ENCODE measurements at regions not wholly inside any gene's neighbourhood (a gene's known extent, or its start where the extent isn't known, plus 50 kb on each side); places are given as distances from the start of the nearest gene placed in this dataset.

DNA sequence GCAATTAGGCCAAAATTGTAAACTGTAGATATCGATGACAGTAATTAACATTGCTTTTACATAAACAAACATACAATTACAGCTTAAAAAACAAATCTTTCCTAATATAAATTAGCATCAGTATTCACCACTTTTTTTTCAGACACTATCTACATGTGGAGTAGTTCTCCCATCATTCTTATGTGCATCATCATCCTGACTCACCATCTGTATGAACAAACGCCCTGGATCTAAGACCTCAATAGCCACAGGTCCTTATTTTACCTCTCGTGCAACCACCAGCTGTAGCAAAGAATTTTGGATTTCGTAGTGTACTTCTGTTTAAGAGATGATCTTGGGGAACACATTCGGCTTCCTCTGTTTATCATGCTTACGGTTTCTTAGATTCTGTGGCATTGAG is 551.9 kb upstream of the KIRREL3 start:
- TF ChIP-seq CSDC2 (CRISPR knock-in tag; IDR thresholded peaks at IDR 0.05) = no peak
- no peak for TF ChIP-seq RARB (CRISPR knock-in tag; IDR thresholded peaks at IDR 0.05)
- TF ChIP-seq ZFP3 (CRISPR knock-in tag; IDR thresholded peaks at IDR 0.05) = no peak
- no peak for ATAC-seq

DNA sequence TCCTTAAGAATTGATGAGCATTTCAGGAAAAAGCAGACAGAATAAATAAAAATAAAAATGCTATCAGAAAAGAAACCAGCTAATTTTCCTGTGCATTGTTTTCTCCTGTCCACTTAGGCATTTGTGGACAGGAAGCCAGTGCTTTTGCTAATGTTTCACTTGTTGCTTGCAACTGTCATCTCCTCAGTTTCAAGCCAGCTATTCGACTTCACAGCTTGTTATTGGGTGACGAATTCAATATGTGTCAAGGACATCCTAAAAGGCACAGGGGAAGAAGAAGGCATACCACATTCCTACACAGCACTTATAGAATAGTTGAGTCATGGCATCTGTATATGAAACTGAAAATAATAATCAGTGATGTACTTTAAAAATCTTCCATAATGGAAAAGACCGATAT is 530.6 kb upstream of the KIRREL3 start:
- no peak for ATAC-seq
- TF ChIP-seq ZC3H10 (CRISPR knock-in tag; IDR thresholded peaks at IDR 0.05) (no peak), ZFP30 (CRISPR knock-in tag; IDR thresholded peaks at IDR 0.05) (no peak), RARB (CRISPR knock-in tag; IDR thresholded peaks at IDR 0.05) (no peak), ESRRG (CRISPR knock-in tag; IDR thresholded peaks at IDR 0.05) (no peak), OSR1 (CRISPR knock-in tag; IDR thresholded peaks at IDR 0.05) (no peak), CSDC2 (CRISPR knock-in tag; IDR thresholded peaks at IDR 0.05) (no peak), TCF4 (CRISPR knock-in tag; IDR thresholded peaks at IDR 0.05; ENCODE audit: borderline replicate concordance) (no peak), PPARA (CRISPR knock-in tag; IDR thresholded peaks at IDR 0.05; ENCODE audit: borderline replicate concordance) (no peak), ZNF8 (CRISPR knock-in tag; IDR thresholded peaks at IDR 0.05) (no peak), ISL1 (CRISPR knock-in tag; IDR thresholded peaks at IDR 0.05) (no peak), ARNTL (CRISPR knock-in tag; IDR thresholded peaks at IDR 0.05; ENCODE audit: borderline replicate concordance, low read depth) (no peak), GLIS3 (CRISPR knock-in tag; IDR thresholded peaks at IDR 0.05) (no peak), ZFP3 (CRISPR knock-in tag; IDR thresholded peaks at IDR 0.05) (no peak), ZNF70 (CRISPR knock-in tag; IDR thresholded peaks at IDR 0.05) (no peak), BACH2 (CRISPR knock-in tag; IDR thresholded peaks at IDR 0.05; ENCODE audit: borderline replicate concordance) (no peak)
- TF ChIP-seq, protein P1, sequence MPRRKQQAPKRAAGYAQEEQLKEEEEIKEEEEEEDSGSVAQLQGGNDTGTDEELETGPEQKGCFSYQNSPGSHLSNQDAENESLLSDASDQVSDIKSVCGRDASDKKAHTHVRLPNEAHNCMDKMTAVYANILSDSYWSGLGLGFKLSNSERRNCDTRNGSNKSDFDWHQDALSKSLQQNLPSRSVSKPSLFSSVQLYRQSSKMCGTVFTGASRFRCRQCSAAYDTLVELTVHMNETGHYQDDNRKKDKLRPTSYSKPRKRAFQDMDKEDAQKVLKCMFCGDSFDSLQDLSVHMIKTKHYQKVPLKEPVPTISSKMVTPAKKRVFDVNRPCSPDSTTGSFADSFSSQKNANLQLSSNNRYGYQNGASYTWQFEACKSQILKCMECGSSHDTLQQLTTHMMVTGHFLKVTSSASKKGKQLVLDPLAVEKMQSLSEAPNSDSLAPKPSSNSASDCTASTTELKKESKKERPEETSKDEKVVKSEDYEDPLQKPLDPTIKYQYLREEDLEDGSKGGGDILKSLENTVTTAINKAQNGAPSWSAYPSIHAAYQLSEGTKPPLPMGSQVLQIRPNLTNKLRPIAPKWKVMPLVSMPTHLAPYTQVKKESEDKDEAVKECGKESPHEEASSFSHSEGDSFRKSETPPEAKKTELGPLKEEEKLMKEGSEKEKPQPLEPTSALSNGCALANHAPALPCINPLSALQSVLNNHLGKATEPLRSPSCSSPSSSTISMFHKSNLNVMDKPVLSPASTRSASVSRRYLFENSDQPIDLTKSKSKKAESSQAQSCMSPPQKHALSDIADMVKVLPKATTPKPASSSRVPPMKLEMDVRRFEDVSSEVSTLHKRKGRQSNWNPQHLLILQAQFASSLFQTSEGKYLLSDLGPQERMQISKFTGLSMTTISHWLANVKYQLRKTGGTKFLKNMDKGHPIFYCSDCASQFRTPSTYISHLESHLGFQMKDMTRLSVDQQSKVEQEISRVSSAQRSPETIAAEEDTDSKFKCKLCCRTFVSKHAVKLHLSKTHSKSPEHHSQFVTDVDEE (CRISPR knock-in tag; IDR thresholded peaks at IDR 0.05) = no peak
- TF ChIP-seq, protein P2, sequence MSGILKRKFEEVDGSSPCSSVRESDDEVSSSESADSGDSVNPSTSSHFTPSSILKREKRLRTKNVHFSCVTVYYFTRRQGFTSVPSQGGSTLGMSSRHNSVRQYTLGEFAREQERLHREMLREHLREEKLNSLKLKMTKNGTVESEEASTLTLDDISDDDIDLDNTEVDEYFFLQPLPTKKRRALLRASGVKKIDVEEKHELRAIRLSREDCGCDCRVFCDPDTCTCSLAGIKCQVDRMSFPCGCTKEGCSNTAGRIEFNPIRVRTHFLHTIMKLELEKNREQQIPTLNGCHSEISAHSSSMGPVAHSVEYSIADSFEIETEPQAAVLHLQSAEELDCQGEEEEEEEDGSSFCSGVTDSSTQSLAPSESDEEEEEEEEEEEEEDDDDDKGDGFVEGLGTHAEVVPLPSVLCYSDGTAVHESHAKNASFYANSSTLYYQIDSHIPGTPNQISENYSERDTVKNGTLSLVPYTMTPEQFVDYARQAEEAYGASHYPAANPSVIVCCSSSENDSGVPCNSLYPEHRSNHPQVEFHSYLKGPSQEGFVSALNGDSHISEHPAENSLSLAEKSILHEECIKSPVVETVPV (CRISPR knock-in tag; IDR thresholded peaks at IDR 0.05) = no peak
- TF ChIP-seq, protein P3, sequence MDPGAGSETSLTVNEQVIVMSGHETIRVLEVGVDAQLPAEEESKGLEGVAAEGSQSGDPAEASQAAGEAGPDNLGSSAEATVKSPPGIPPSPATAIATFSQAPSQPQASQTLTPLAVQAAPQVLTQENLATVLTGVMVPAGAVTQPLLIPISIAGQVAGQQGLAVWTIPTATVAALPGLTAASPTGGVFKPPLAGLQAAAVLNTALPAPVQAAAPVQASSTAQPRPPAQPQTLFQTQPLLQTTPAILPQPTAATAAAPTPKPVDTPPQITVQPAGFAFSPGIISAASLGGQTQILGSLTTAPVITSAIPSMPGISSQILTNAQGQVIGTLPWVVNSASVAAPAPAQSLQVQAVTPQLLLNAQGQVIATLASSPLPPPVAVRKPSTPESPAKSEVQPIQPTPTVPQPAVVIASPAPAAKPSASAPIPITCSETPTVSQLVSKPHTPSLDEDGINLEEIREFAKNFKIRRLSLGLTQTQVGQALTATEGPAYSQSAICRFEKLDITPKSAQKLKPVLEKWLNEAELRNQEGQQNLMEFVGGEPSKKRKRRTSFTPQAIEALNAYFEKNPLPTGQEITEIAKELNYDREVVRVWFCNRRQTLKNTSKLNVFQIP (CRISPR knock-in tag; IDR thresholded peaks at IDR 0.05; ENCODE audit: borderline replicate concordance, low read depth) = no peak
- TF ChIP-seq, protein P4, sequence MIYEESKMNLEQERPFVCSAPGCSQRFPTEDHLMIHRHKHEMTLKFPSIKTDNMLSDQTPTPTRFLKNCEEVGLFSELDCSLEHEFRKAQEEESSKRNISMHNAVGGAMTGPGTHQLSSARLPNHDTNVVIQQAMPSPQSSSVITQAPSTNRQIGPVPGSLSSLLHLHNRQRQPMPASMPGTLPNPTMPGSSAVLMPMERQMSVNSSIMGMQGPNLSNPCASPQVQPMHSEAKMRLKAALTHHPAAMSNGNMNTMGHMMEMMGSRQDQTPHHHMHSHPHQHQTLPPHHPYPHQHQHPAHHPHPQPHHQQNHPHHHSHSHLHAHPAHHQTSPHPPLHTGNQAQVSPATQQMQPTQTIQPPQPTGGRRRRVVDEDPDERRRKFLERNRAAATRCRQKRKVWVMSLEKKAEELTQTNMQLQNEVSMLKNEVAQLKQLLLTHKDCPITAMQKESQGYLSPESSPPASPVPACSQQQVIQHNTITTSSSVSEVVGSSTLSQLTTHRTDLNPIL (CRISPR knock-in tag; IDR thresholded peaks at IDR 0.05; ENCODE audit: low read depth) = no peak
- TF ChIP-seq, protein P5, sequence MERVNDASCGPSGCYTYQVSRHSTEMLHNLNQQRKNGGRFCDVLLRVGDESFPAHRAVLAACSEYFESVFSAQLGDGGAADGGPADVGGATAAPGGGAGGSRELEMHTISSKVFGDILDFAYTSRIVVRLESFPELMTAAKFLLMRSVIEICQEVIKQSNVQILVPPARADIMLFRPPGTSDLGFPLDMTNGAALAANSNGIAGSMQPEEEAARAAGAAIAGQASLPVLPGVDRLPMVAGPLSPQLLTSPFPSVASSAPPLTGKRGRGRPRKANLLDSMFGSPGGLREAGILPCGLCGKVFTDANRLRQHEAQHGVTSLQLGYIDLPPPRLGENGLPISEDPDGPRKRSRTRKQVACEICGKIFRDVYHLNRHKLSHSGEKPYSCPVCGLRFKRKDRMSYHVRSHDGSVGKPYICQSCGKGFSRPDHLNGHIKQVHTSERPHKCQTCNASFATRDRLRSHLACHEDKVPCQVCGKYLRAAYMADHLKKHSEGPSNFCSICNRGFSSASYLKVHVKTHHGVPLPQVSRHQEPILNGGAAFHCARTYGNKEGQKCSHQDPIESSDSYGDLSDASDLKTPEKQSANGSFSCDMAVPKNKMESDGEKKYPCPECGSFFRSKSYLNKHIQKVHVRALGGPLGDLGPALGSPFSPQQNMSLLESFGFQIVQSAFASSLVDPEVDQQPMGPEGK (CRISPR knock-in tag; IDR thresholded peaks at IDR 0.05; ENCODE audit: borderline replicate concordance) = no peak

DNA sequence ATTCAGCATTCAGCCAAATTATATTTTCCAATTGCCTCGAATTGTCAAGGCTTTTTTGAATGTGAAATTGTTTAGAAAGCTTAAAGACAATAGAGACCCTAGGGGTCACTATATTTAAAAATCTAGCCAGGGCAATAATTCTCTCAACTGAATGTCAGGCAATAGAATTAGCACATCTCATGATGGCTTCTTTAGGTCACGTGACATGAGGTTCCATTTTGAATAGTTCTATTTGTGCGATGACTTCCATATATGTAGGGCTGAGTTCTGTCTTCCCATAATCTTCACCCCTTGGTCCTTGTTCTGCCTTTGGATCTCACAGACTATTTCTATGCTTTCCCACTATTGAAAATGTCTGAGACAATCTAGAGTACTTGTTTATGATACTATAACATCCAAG is 527.7 kb upstream of the KIRREL3 start:
- no peak for ATAC-seq
- TF ChIP-seq TOX (CRISPR knock-in tag; IDR thresholded peaks at IDR 0.05; ENCODE audit: borderline replicate concordance) (no peak), ISL1 (CRISPR knock-in tag; IDR thresholded peaks at IDR 0.05) (no peak), CSDC2 (CRISPR knock-in tag; IDR thresholded peaks at IDR 0.05) (no peak), PPARA (CRISPR knock-in tag; IDR thresholded peaks at IDR 0.05; ENCODE audit: borderline replicate concordance) (no peak), ZC3H10 (CRISPR knock-in tag; IDR thresholded peaks at IDR 0.05) (no peak), OSR1 (CRISPR knock-in tag; IDR thresholded peaks at IDR 0.05) (no peak)
- TF ChIP-seq, protein P2 (CRISPR knock-in tag; IDR thresholded peaks at IDR 0.05) = no peak
